H1 (cell line): ENCODE measurements at regions not wholly inside any gene's neighbourhood (a gene's known extent, or its start where the extent isn't known, plus 50 kb on each side); places are given as distances from the start of the nearest gene placed in this dataset.

Experiments
- CTCF ChIA-PET: fragments of 300-600 bp; sonication (Branson Sonifier 250); formaldehyde crosslinking; loops from one replicate; lab custom pipeline; 2021; ENCODE audit not compliant: partially characterized antibody; lab: Charles Lee
- POLR2A ChIA-PET: fragments of 300-600 bp; sonication (Branson Sonifier 250); formaldehyde crosslinking; loops from one replicate; lab custom pipeline; 2021; ENCODE audit warnings: inconsistent platforms; ENCODE audit not compliant: partially characterized antibody; lab: Charles Lee
- DNase-seq, 2 experiments: peaks; one replicate each; pipeline versions ENCODE4 v3.0.0 to v3.0.0-alpha.2; 2010 to 2022; ENCODE audit warnings: low spot score in 2 of 2, low read depth in 1 of 2, mixed read lengths in 1 of 2
- FAIRE-seq: peaks from 2 replicates; lab custom pipeline; 2011; peaks lifted over from hg19 to GRCh38; lab: Jason Lieb, UNC
- H2AFZ ChIP-seq: 2 replicates; pipeline ENCODE4 v1.8.1; 2012; ENCODE audit warnings: low read length, inconsistent platforms
- H2AK5ac ChIP-seq: 2 replicates; pipeline ENCODE4 v1.6.1; 2013; ENCODE audit warnings: low read depth, low read length
- H2BK120ac ChIP-seq: replicated peaks from 2 replicates; pipeline ENCODE3; 2013; ENCODE audit warnings: low read depth, low read length, inconsistent platforms
- H2BK12ac ChIP-seq: 2 replicates; pipeline ENCODE4 v1.6.1; 2013; ENCODE audit warnings: low read depth, low read length
- H2BK15ac ChIP-seq: 2 replicates; pipeline ENCODE4 v1.6.1; 2013; ENCODE audit warnings: low read length
- H2BK20ac ChIP-seq: 2 replicates; pipeline ENCODE4 v1.6.1; 2013; ENCODE audit warnings: low read length
- H2BK5ac ChIP-seq: 2 replicates; pipeline ENCODE4 v1.6.1; 2013; ENCODE audit warnings: low read depth, low read length
- H3K14ac ChIP-seq: 2 replicates; pipeline ENCODE4 v1.6.1; 2013; ENCODE audit warnings: inconsistent platforms; ENCODE audit not compliant: insufficient read length
- H3K18ac ChIP-seq: 2 replicates; pipeline ENCODE4 v1.6.1; 2013; ENCODE audit warnings: low read length; ENCODE audit errors: extremely low read depth
- H3K23ac ChIP-seq: 2 replicates; pipeline ENCODE4 v1.6.1; 2013; ENCODE audit warnings: inconsistent platforms; ENCODE audit not compliant: insufficient read length
- H3K23me2 ChIP-seq: 2 replicates; pipeline ENCODE4 v1.6.1; 2013; ENCODE audit warnings: low read depth, low read length
- H3K27ac ChIP-seq: 2 replicates; pipeline ENCODE4 v1.6.1; 2011; ENCODE audit warnings: low read depth, low read length, inconsistent platforms
- H3K27me3 ChIP-seq, 4 experiments: replicated peaks in 1 of 4; 1 replicate in 1 of 4; 2 replicates in 3 of 4; pipeline versions ENCODE4 v1.6.1 to v1.8.1; 2011 to 2013; ENCODE audit warnings: low read length in 3 of 4, mild to moderate bottlenecking in 3 of 4, inconsistent platforms in 2 of 4, mixed read lengths in 2 of 4, moderate library complexity in 1 of 4; ENCODE audit not compliant: control insufficient read depth in 3 of 4, insufficient read depth in 3 of 4; ENCODE audit errors: extremely low read depth in 1 of 4
- H3K36me3 ChIP-seq, 4 experiments: 2 replicates each; pipeline versions ENCODE4 v1.6.1 to v1.8.1; 2011 to 2013; ENCODE audit warnings: mild to moderate bottlenecking in 4 of 4, low read length in 3 of 4, moderate library complexity in 2 of 4, control low read depth in 1 of 4, inconsistent platforms in 1 of 4; ENCODE audit not compliant: insufficient read depth in 4 of 4, control insufficient read depth in 2 of 4
- H3K4ac ChIP-seq: replicated peaks from 2 replicates; pipeline ENCODE3; 2013; ENCODE audit warnings: low read length, low read depth, mixed read lengths, inconsistent platforms; ENCODE audit not compliant: insufficient read length
- H3K4me1 ChIP-seq, 4 experiments: replicated peaks in 1 of 4; 1 replicate in 1 of 4; 2 replicates in 3 of 4; pipeline versions ENCODE4 v1.6.1 to v1.8.1; 2011 to 2013; ENCODE audit warnings: low read length in 3 of 4, inconsistent platforms in 2 of 4, mixed read lengths in 1 of 4; ENCODE audit not compliant: insufficient read depth in 4 of 4, control insufficient read depth in 3 of 4
- H3K4me2 ChIP-seq, 2 experiments: 2 replicates each; pipeline versions ENCODE4 v1.6.1 to v1.8.1; 2011 to 2013; ENCODE audit warnings: low read depth in 2 of 2, low read length in 2 of 2, control low read depth in 1 of 2, inconsistent platforms in 1 of 2, mild to moderate bottlenecking in 1 of 2; ENCODE audit not compliant: insufficient read depth in 1 of 2
- H3K4me3 ChIP-seq, 4 experiments: fragments of 200-600, 300-600 bp in 1 of 4; sonication (generic), shearing (Covaris generic), sonication (Bioruptor Twin) in 1 of 4; 2 replicates each; pipeline versions ENCODE4 v1.5.1 to v1.8.1; 2011 to 2016; ENCODE audit warnings: low read length in 4 of 4, low read depth in 3 of 4, control low read depth in 2 of 4, inconsistent platforms in 2 of 4, mild to moderate bottlenecking in 2 of 4, mixed read lengths in 1 of 4, moderate library complexity in 1 of 4; ENCODE audit not compliant: insufficient read depth in 2 of 4; ENCODE audit errors: extremely low read depth in 1 of 4
- H3K56ac ChIP-seq: replicated peaks from 2 replicates; pipeline ENCODE3; 2013; ENCODE audit warnings: low read depth, mild to moderate bottlenecking, mixed read lengths, low read length, inconsistent platforms; ENCODE audit not compliant: insufficient read length
- H3K79me1 ChIP-seq: 2 replicates; pipeline ENCODE4 v1.6.1; 2013; ENCODE audit warnings: low read depth, low read length, control low read depth
- H3K79me2 ChIP-seq, 2 experiments: 2 replicates each; pipeline versions ENCODE4 v1.6.1 to v1.8.1; 2012 to 2013; ENCODE audit warnings: low read length in 2 of 2, mild to moderate bottlenecking in 2 of 2, inconsistent platforms in 1 of 2; ENCODE audit not compliant: insufficient read depth in 2 of 2, control insufficient read depth in 1 of 2
- H3K9ac ChIP-seq, 4 experiments: replicated peaks in 1 of 4; 1 replicate in 1 of 4; 2 replicates in 3 of 4; pipeline versions ENCODE4 v1.6.1 to v1.8.1; 2011 to 2013; ENCODE audit warnings: low read depth in 3 of 4, low read length in 3 of 4, control low read depth in 2 of 4, mild to moderate bottlenecking in 2 of 4, moderate library complexity in 2 of 4, inconsistent platforms in 1 of 4; ENCODE audit errors: extremely low read depth in 1 of 4
- H3K9me3 ChIP-seq, 2 experiments: 2 replicates each; pipeline versions ENCODE4 v1.6.1 to v1.8.1; 2012 to 2013; ENCODE audit warnings: mild to moderate bottlenecking in 2 of 2, moderate library complexity in 2 of 2, control low read depth in 1 of 2, inconsistent platforms in 1 of 2, low read depth in 1 of 2, low read length in 1 of 2, mixed read lengths in 1 of 2; ENCODE audit not compliant: insufficient read depth in 2 of 2
- H4K20me1 ChIP-seq, 2 experiments: replicated peaks in 1 of 2; 2 replicates each; pipeline versions ENCODE3 to v1.8.1; 2011 to 2013; ENCODE audit warnings: inconsistent platforms in 2 of 2, low read length in 2 of 2, mild to moderate bottlenecking in 1 of 2; ENCODE audit not compliant: insufficient read depth in 2 of 2, control insufficient read depth in 1 of 2
- H4K5ac ChIP-seq: 2 replicates; pipeline ENCODE4 v1.6.1; 2013; ENCODE audit warnings: low read length, low read depth, mixed read lengths, inconsistent platforms; ENCODE audit not compliant: insufficient read length
- H4K8ac ChIP-seq: 2 replicates; pipeline ENCODE4 v1.8.0; 2013; ENCODE audit warnings: mild to moderate bottlenecking, moderate library complexity, low read length, inconsistent platforms; ENCODE audit not compliant: insufficient read depth; ENCODE audit errors: extremely low read depth
- H4K91ac ChIP-seq: replicated peaks from 2 replicates; pipeline ENCODE3; 2013; ENCODE audit warnings: low read length, mixed read lengths, inconsistent platforms; ENCODE audit not compliant: insufficient read length
- ATF3 ChIP-seq: IDR thresholded peaks from 2 replicates; pipeline ENCODE4 v1.6.1; 2011; ENCODE audit warnings: low read depth, mild to moderate bottlenecking, low read length; ENCODE audit not compliant: insufficient read depth
- BRCA1 ChIP-seq: IDR thresholded peaks from 2 replicates; pipeline ENCODE4 v1.6.1; 2012; ENCODE audit warnings: low read depth, low read length, improper control_type of control experiment
- CTBP2 ChIP-seq: IDR thresholded peaks from 2 replicates; pipeline ENCODE4 v1.7.0; 2011; ENCODE audit warnings: borderline replicate concordance, mild to moderate bottlenecking, moderate library complexity, mixed read lengths, low read length; ENCODE audit not compliant: insufficient read depth, insufficient read length
- E2F6 ChIP-seq: IDR thresholded peaks from 2 replicates; pipeline ENCODE4 v1.6.1; 2012; ENCODE audit warnings: inconsistent platforms
- EZH2 ChIP-seq: fragments of 200-600 bp; sonication (generic); IDR thresholded peaks from 2 replicates; pipeline ENCODE4 v1.7.1; 2012; ENCODE audit warnings: low read depth, mild to moderate bottlenecking, moderate library complexity, low read length, inconsistent platforms; ENCODE audit not compliant: severe bottlenecking
- FOSL1 ChIP-seq: IDR thresholded peaks from 2 replicates; pipeline ENCODE4 v1.6.1; 2011; ENCODE audit warnings: mild to moderate bottlenecking, low read depth, low read length, moderate library complexity; ENCODE audit not compliant: insufficient read depth
- GTF2F1 ChIP-seq: IDR thresholded peaks from 2 replicates; pipeline ENCODE4 v1.6.1; 2012; ENCODE audit warnings: low read depth, low read length, improper control_type of control experiment, borderline replicate concordance
- JUN ChIP-seq: IDR thresholded peaks from 2 replicates; pipeline ENCODE4 v1.6.1; 2011; ENCODE audit warnings: low read depth, mild to moderate bottlenecking, improper control_type of control experiment, low read length
- RFX5 ChIP-seq: IDR thresholded peaks from 2 replicates; pipeline ENCODE4 v1.6.1; 2011; ENCODE audit warnings: low read depth, low read length, improper control_type of control experiment, borderline replicate concordance
- SIN3A ChIP-seq, 2 experiments: IDR thresholded peaks in 1 of 2; conservative IDR thresholded peaks in 1 of 2; 2 replicates each; pipeline ENCODE4 v1.6.1; 2011 to 2012; ENCODE audit warnings: low read length in 2 of 2, improper control_type of control experiment in 1 of 2, low read depth in 1 of 2, mild to moderate bottlenecking in 1 of 2
- ZNF274 ChIP-seq: IDR thresholded peaks from 2 replicates; pipeline ENCODE4 v1.7.0; 2012; ENCODE audit warnings: low read length, borderline replicate concordance; ENCODE audit errors: extremely low read depth
- WGBS, 2 experiments: shearing (Covaris generic) in 1 of 2; methylation state at CpG; one replicate each; pipeline versions ENCODE4 v1.1.6 to v1.1.7; 2013 to 2015; ENCODE audit warnings: low lambda C conversion rate in 2 of 2, mixed read lengths in 2 of 2, inconsistent platforms in 1 of 2, low coverage in 1 of 2, missing lambda C conversion rate in 1 of 2; ENCODE audit not compliant: insufficient replicate concordance in 2 of 2, insufficient coverage in 1 of 2, insufficient read length in 1 of 2; ENCODE audit errors: extremely low coverage in 1 of 2, missing lambda C conversion rate in 1 of 2; 5-methylcytosine and 5-hydroxymethylcytosine counted together

- Histone ChIP-seq H3K9ac (no peak overlapping the region), H2BK15ac (no peak overlapping the region), H3K23ac (no peak overlapping the region), H3K79me1 (no peaks in the 10 kb centered on the region), H4K5ac (no peak overlapping the region), H4K20me1 (no peaks in the 10 kb centered on the region), H2BK12ac (no peak overlapping the region), H3K4me2 (no peak overlapping the region), H2AK5ac (no peak overlapping the region), H3K4me3 (no peak overlapping the region), H3K14ac (no peak overlapping the region), H2BK20ac (no peak overlapping the region), H2BK5ac (no peak overlapping the region), H3K9me3 (peaks cover 4 to 12% of the 10 kb centered on the region in 2 experiments; a peak in 3 of 4 replicates), H4K91ac (no peak overlapping the region), H3K18ac (no peak overlapping the region), H3K79me2 (no peaks in the 10 kb centered on the region), H3K56ac (no peak overlapping the region), H4K8ac (no peak overlapping the region), H3K36me3 (no peaks in the 10 kb centered on the region), H3K27me3 (no peaks in the 10 kb centered on the region; a peak in 2 of 7 replicates), H3K4ac (no peak overlapping the region), H2AFZ (no peak overlapping the region), H3K4me1 (peaks cover 0 to 3% (median 1%) of the 10 kb centered on the region in 4 experiments; a peak in 4 of 7 replicates), H3K27ac (no peak overlapping the region), H2BK120ac (no peak overlapping the region), H3K23me2 (no peaks in the 10 kb centered on the region; the same call in 1 of the 2 replicates)
- ChIA-PET CTCF (interaction anchor here (0.9 to 1.4 kb wide), 3 partner anchors 69 to 494 kb away, joined by 3 read pairs; no protein-coding TSS in a partner anchor), POLR2A (no interaction called here)
- no peak for TF ChIP-seq GTF2F1
- no peak for TF ChIP-seq JUN
- no peak for TF ChIP-seq CTBP2
- no peak for TF ChIP-seq SIN3A (conservative IDR thresholded peaks at IDR 0.05 in 1 of 2, IDR thresholded peaks at IDR 0.05 in 1 of 2; ENCODE audit: low read depth in 1 of 2, low read length in 2 of 2)
- TF ChIP-seq BRCA1, result no peak
- TF ChIP-seq RFX5, result no peak
- TF ChIP-seq EZH2, result no peak
- TF ChIP-seq ZNF274, result no peak
- TF ChIP-seq E2F6, result no peak
- TF ChIP-seq ATF3, result no peak
- TF ChIP-seq FOSL1, result no peak
- 94% methylated on average over 26 of the region's 26 CpGs; no CpG with 5 or more reads in 1 of the 2 experiments for WGBS, 2 experiments
- no peak for FAIRE-seq
- no peak for DNase-seq
Observed at GRCh38 chr16:87057951-87058560, 259.1 kb downstream of the C16orf95 start.
